Neural cell (in vitro differentiated cells): ENCODE measurements at regions not wholly inside any gene's neighbourhood (a gene's known extent, or its start where the extent isn't known, plus 50 kb on each side); places are given as distances from the start of the nearest gene placed in this dataset.

ENCODE experiments used
- H2AFZ ChIP-seq: fragments of 200-600, 300-800 bp; sonication (generic), shearing (Covaris generic); 2 replicates; pipeline ENCODE4 v1.6.0; 2014; ENCODE audit warnings: low read depth, mild to moderate bottlenecking, antibody characterized with exemption, low read length, moderate library complexity
- H3F3A ChIP-seq: fragments of 200-600 bp; shearing (Covaris generic); 2 replicates; pipeline ENCODE4 v1.6.1; 2016; ENCODE audit warnings: mild to moderate bottlenecking, moderate library complexity, mixed read lengths, antibody characterized with exemption, low read length; ENCODE audit not compliant: insufficient read depth, poor library complexity, severe bottlenecking
- H3K27ac ChIP-seq: fragments of 200-600, 300-800 bp; sonication (generic), shearing (Covaris generic); 2 replicates; pipeline ENCODE4 v1.5.1; 2014; ENCODE audit warnings: mild to moderate bottlenecking, low read length, moderate library complexity
- H3K27me3 ChIP-seq: fragments of 300-800, 200-600 bp; sonication (generic), shearing (Covaris generic); 2 replicates; pipeline ENCODE4 v1.6.0; 2014; ENCODE audit warnings: mild to moderate bottlenecking, low read depth, low read length, moderate library complexity; ENCODE audit not compliant: insufficient read depth
- H3K36me3 ChIP-seq: fragments of 300-800, 200-600 bp; sonication (generic), shearing (Covaris generic); 2 replicates; pipeline ENCODE4 v1.5.1; 2014; ENCODE audit warnings: mild to moderate bottlenecking, antibody characterized with exemption, low read length, moderate library complexity; ENCODE audit not compliant: insufficient read depth
- H3K4me2 ChIP-seq: fragments of 300-800, 200-600 bp; sonication (generic), shearing (Covaris generic); 2 replicates; pipeline ENCODE4 v1.6.0; 2014; ENCODE audit warnings: mild to moderate bottlenecking, low read length
- H3K4me3 ChIP-seq: fragments of 300-800, 200-600 bp; sonication (generic), shearing (Covaris generic); 2 replicates; pipeline ENCODE4 v1.5.1; 2014; ENCODE audit warnings: mild to moderate bottlenecking, low read length, moderate library complexity
- H3K79me2 ChIP-seq: fragments of 200-600 bp; shearing (Covaris generic); replicated peaks from 2 replicates; pipeline ENCODE4 v1.6.0; 2014; ENCODE audit warnings: mild to moderate bottlenecking, low read length, moderate library complexity; ENCODE audit not compliant: insufficient read depth
- H3K9ac ChIP-seq: fragments of 300-800, 200-600 bp; sonication (generic), shearing (Covaris generic); 2 replicates; pipeline ENCODE4 v1.6.1; 2016; ENCODE audit warnings: mild to moderate bottlenecking, low read length, mixed read lengths
- H3K9me2 ChIP-seq: fragments of 200-600 bp; shearing (Covaris generic); 2 replicates; pipeline ENCODE4 v1.6.1; 2016; ENCODE audit warnings: mild to moderate bottlenecking, low read length, mixed read lengths; ENCODE audit not compliant: insufficient read depth
- H3K9me3 ChIP-seq: fragments of 200-600, 300-800 bp; sonication (generic), shearing (Covaris generic); 2 replicates; pipeline ENCODE4 v1.6.1; 2016; ENCODE audit warnings: mild to moderate bottlenecking, mixed run types, low read length, moderate library complexity, mixed read lengths
- H4K20me1 ChIP-seq: fragments of 200-600 bp; shearing (Covaris generic); 2 replicates; pipeline ENCODE4 v1.6.1; 2016; ENCODE audit warnings: mild to moderate bottlenecking, mixed run types; ENCODE audit not compliant: insufficient read depth
- CTCF ChIP-seq: fragments of 450-650 bp; IDR thresholded peaks from 2 replicates; pipeline ENCODE4 v1.5.1; 2014; ENCODE audit warnings: antibody characterized with exemption, mild to moderate bottlenecking, moderate library complexity; ENCODE audit not compliant: poor library complexity, severe bottlenecking
- EP300 ChIP-seq: fragments of 450-650 bp; conservative IDR thresholded peaks from 2 replicates; pipeline ENCODE4 v1.6.1; 2014; ENCODE audit warnings: antibody characterized with exemption, mild to moderate bottlenecking, moderate library complexity; ENCODE audit not compliant: poor library complexity, severe bottlenecking
- EZH2 ChIP-seq: fragments of 200-600, 300-800 bp; shearing (Covaris generic), sonication (generic); IDR thresholded peaks from 2 replicates; pipeline ENCODE4 v1.6.1; 2014; ENCODE audit warnings: antibody characterized with exemption, low read length, borderline replicate concordance, mild to moderate bottlenecking; ENCODE audit not compliant: insufficient read depth, poor library complexity, severe bottlenecking
- MXI1 ChIP-seq: fragments of 450-650 bp; conservative IDR thresholded peaks from 2 replicates; pipeline ENCODE4 v1.6.1; 2014; ENCODE audit warnings: antibody characterized with exemption, mild to moderate bottlenecking; ENCODE audit not compliant: poor library complexity, severe bottlenecking
- POLR2AphosphoS5 ChIP-seq: IDR thresholded peaks from 2 replicates; pipeline ENCODE4 v1.6.1; 2012
- RAD21 ChIP-seq: fragments of 450-650 bp; conservative IDR thresholded peaks from 2 replicates; pipeline ENCODE4 v1.6.1; 2014; ENCODE audit warnings: antibody characterized with exemption, mild to moderate bottlenecking, moderate library complexity
- REST ChIP-seq: IDR thresholded peaks from 2 replicates; pipeline ENCODE4 v1.6.1; 2012; ENCODE audit warnings: borderline replicate concordance
- SMC3 ChIP-seq: fragments of 450-650 bp; conservative IDR thresholded peaks from 2 replicates; pipeline ENCODE4 v1.6.1; 2014; ENCODE audit warnings: antibody characterized with exemption, mild to moderate bottlenecking, moderate library complexity; ENCODE audit not compliant: poor library complexity
- TAF1 ChIP-seq: IDR thresholded peaks from 2 replicates; pipeline ENCODE4 v1.6.1; 2012; ENCODE audit warnings: low read depth

DNA sequence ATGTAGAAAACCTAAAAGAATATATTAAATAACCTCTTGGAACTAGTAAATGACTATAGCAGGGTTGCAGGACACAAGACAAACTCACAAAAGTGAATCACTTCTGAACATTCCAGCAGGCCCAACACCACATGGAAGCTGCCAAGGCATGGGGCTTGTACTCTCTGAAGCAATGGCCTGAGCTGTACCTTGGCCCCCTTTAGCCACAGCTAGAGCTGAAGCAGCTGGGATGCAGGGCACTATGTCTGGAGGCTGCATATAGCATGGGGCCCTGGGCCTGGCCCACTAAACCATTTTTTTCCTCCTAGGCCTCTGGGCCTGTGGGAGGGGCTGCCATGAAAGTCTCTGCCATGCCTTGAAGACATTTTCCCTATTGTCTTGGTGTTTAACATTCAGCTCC is 1067.3 kb downstream of the LRFN5 start:
- TF ChIP-seq RAD21, result no peak
- no peak for TF ChIP-seq CTCF
- TF ChIP-seq EP300, result no peak
- no peak for TF ChIP-seq REST
- no peak for TF ChIP-seq SMC3
- TF ChIP-seq EZH2, result no peak
- no peak for TF ChIP-seq TAF1
- no peak for TF ChIP-seq POLR2AphosphoS5
- no peak for TF ChIP-seq MXI1
- Histone ChIP-seq H3K27ac (no peak overlapping the region), H3K9me3 (no peaks in the 10 kb centered on the region), H3K4me3 (no peak overlapping the region), H3K36me3 (no peaks in the 10 kb centered on the region), H3K27me3 (no peaks in the 10 kb centered on the region), H3K9me2 (no peaks in the 10 kb centered on the region), H2AFZ (no peak overlapping the region), H3K9ac (no peak overlapping the region), H4K20me1 (no peaks in the 10 kb centered on the region), H3K4me2 (no peak overlapping the region), H3F3A (no peaks in the 10 kb centered on the region), H3K79me2 (no peaks in the 10 kb centered on the region)

GRCh38 chr14:42671636-42672035 is 1065.0 kb downstream of the LRFN5 start:
- no peaks in the 10 kb centered on the region for H3K27me3 ChIP-seq
- no peak overlapping the region for H3K9ac ChIP-seq
- no peak overlapping the region for H2AFZ ChIP-seq
- TF ChIP-seq EP300 (no peak), RAD21 (no peak), POLR2AphosphoS5 (no peak), MXI1 (no peak), TAF1 (no peak), SMC3 (no peak), EZH2 (no peak), REST (no peak), CTCF (no peak)
- no peaks in the 10 kb centered on the region for H3K9me3 ChIP-seq
- no peaks in the 10 kb centered on the region for H3F3A ChIP-seq
- H3K4me3 ChIP-seq, result no peak overlapping the region
- H3K9me2 ChIP-seq, result no peaks in the 10 kb centered on the region
- H3K27ac ChIP-seq, result no peak overlapping the region
- H3K79me2 ChIP-seq, result no peaks in the 10 kb centered on the region
- H3K4me2 ChIP-seq, result no peak overlapping the region
- H4K20me1 ChIP-seq, result no peaks in the 10 kb centered on the region
- H3K36me3 ChIP-seq, result no peaks in the 10 kb centered on the region
